SK-N-SH treated with all-trans-retinoic acid at 6 μM for 48 hours (cell line): ENCODE measurements at regions not wholly inside any gene's neighbourhood (a gene's known extent, or its start where the extent isn't known, plus 50 kb on each side); places are given as distances from the start of the nearest gene placed in this dataset.
"Not testable (repeated sequence)": the region's sequence is repeated elsewhere in the genome, so short reads cannot be mapped to it uniquely, and the experiment has no call there.

ENCODE experiments used
- ARNTL ChIP-seq: fragments of 450-650 bp; formaldehyde crosslinking; IDR thresholded peaks from 2 replicates; pipeline ENCODE4 v1.5.0; 2020; ENCODE audit warnings: low read depth, mild to moderate bottlenecking, moderate library complexity, borderline replicate concordance
- BACH2 ChIP-seq: fragments of 250-450 bp; sonication (Bioruptor Pico); IDR thresholded peaks from 2 replicates; pipeline ENCODE4 v1.9.0; 2021; ENCODE audit warnings: mild to moderate bottlenecking, borderline replicate concordance
- CSDC2 ChIP-seq: fragments of 250-450 bp; sonication (Bioruptor Pico); IDR thresholded peaks from 2 replicates; pipeline ENCODE4 v1.5.0; 2020; ENCODE audit warnings: mild to moderate bottlenecking, moderate library complexity
- GLIS3 ChIP-seq: fragments of 250-450 bp; sonication (Bioruptor Pico); IDR thresholded peaks from 2 replicates; pipeline ENCODE4 v1.5.0; 2020; ENCODE audit warnings: mild to moderate bottlenecking, moderate library complexity
- PPARA ChIP-seq: fragments of 250-450 bp; sonication (Bioruptor Pico); IDR thresholded peaks from 2 replicates; pipeline ENCODE4 v1.5.0; 2020; ENCODE audit warnings: mild to moderate bottlenecking, borderline replicate concordance
- SNAI2 ChIP-seq: fragments of 250-450 bp; sonication (Bioruptor Pico); IDR thresholded peaks from 2 replicates; pipeline ENCODE4 v1.5.0; 2020; ENCODE audit warnings: mild to moderate bottlenecking, moderate library complexity
- ZC3H10 ChIP-seq: fragments of 250-450 bp; sonication (Bioruptor Pico); IDR thresholded peaks from 2 replicates; pipeline ENCODE4 v1.5.1; 2021; ENCODE audit warnings: mild to moderate bottlenecking, moderate library complexity
- ZFP3 ChIP-seq: fragments of 250-450 bp; sonication (Bioruptor Pico); IDR thresholded peaks from 2 replicates; pipeline ENCODE4 v1.5.0; 2020; ENCODE audit warnings: mild to moderate bottlenecking, moderate library complexity
- ZFP30 ChIP-seq: fragments of 450-650 bp; formaldehyde crosslinking; IDR thresholded peaks from 2 replicates; pipeline ENCODE4 v1.5.0; 2022; ENCODE audit warnings: mild to moderate bottlenecking, moderate library complexity
- ZNF565 ChIP-seq: fragments of 450-650 bp; formaldehyde crosslinking; conservative IDR thresholded peaks from 2 replicates; pipeline ENCODE4 v1.5.0; 2020; ENCODE audit warnings: low read depth, mild to moderate bottlenecking, moderate library complexity
- TF ChIP-seq, protein P1 (sequence below): fragments of 250-450 bp; sonication (Bioruptor Pico); IDR thresholded peaks from 2 replicates; pipeline ENCODE4 v1.8.0; 2020; ENCODE audit warnings: mild to moderate bottlenecking, moderate library complexity, borderline replicate concordance
- TF ChIP-seq, protein P2 (sequence below): fragments of 250-450 bp; sonication (Bioruptor Pico); IDR thresholded peaks from 2 replicates; pipeline ENCODE4 v1.5.1; 2021; ENCODE audit warnings: mild to moderate bottlenecking, moderate library complexity
- TF ChIP-seq, protein P3 (sequence below): fragments of 250-450 bp; sonication (Bioruptor Pico); IDR thresholded peaks from 2 replicates; pipeline ENCODE4 v1.5.0; 2020; ENCODE audit warnings: mild to moderate bottlenecking, moderate library complexity

DNA sequence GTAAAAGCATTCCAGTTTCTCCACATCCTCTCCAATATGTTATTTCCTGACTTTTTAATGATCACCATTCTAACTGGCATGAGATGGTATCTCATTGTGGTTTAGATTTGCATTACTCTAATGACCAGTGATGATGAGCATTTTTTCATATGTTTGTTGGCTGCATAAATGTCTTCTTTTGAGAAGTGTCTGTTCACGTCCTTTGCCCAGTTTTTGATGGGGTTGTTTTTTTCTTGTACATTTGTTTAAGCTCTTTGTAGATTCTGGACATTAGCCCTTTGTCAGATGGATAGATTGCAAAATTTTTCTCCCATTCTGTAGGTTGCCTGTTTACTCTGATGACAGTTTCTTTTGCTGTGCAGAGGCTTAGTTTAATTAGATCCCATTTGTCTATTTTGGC, 97.7 kb downstream of the EBLN1 start:
- not testable (repeated sequence) for TF ChIP-seq ZC3H10 (CRISPR knock-in tag); CSDC2; ZFP30; BACH2 (CRISPR knock-in tag); ZFP3 (CRISPR knock-in tag); GLIS3 (CRISPR knock-in tag); ARNTL (CRISPR knock-in tag); ZNF565 (CRISPR knock-in tag); SNAI2 (CRISPR knock-in tag); PPARA
- TF ChIP-seq, protein P1, sequence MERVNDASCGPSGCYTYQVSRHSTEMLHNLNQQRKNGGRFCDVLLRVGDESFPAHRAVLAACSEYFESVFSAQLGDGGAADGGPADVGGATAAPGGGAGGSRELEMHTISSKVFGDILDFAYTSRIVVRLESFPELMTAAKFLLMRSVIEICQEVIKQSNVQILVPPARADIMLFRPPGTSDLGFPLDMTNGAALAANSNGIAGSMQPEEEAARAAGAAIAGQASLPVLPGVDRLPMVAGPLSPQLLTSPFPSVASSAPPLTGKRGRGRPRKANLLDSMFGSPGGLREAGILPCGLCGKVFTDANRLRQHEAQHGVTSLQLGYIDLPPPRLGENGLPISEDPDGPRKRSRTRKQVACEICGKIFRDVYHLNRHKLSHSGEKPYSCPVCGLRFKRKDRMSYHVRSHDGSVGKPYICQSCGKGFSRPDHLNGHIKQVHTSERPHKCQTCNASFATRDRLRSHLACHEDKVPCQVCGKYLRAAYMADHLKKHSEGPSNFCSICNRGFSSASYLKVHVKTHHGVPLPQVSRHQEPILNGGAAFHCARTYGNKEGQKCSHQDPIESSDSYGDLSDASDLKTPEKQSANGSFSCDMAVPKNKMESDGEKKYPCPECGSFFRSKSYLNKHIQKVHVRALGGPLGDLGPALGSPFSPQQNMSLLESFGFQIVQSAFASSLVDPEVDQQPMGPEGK: not testable (repeated sequence)
- TF ChIP-seq, protein P2, sequence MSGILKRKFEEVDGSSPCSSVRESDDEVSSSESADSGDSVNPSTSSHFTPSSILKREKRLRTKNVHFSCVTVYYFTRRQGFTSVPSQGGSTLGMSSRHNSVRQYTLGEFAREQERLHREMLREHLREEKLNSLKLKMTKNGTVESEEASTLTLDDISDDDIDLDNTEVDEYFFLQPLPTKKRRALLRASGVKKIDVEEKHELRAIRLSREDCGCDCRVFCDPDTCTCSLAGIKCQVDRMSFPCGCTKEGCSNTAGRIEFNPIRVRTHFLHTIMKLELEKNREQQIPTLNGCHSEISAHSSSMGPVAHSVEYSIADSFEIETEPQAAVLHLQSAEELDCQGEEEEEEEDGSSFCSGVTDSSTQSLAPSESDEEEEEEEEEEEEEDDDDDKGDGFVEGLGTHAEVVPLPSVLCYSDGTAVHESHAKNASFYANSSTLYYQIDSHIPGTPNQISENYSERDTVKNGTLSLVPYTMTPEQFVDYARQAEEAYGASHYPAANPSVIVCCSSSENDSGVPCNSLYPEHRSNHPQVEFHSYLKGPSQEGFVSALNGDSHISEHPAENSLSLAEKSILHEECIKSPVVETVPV (CRISPR knock-in tag): not testable (repeated sequence)
- TF ChIP-seq, protein P3, sequence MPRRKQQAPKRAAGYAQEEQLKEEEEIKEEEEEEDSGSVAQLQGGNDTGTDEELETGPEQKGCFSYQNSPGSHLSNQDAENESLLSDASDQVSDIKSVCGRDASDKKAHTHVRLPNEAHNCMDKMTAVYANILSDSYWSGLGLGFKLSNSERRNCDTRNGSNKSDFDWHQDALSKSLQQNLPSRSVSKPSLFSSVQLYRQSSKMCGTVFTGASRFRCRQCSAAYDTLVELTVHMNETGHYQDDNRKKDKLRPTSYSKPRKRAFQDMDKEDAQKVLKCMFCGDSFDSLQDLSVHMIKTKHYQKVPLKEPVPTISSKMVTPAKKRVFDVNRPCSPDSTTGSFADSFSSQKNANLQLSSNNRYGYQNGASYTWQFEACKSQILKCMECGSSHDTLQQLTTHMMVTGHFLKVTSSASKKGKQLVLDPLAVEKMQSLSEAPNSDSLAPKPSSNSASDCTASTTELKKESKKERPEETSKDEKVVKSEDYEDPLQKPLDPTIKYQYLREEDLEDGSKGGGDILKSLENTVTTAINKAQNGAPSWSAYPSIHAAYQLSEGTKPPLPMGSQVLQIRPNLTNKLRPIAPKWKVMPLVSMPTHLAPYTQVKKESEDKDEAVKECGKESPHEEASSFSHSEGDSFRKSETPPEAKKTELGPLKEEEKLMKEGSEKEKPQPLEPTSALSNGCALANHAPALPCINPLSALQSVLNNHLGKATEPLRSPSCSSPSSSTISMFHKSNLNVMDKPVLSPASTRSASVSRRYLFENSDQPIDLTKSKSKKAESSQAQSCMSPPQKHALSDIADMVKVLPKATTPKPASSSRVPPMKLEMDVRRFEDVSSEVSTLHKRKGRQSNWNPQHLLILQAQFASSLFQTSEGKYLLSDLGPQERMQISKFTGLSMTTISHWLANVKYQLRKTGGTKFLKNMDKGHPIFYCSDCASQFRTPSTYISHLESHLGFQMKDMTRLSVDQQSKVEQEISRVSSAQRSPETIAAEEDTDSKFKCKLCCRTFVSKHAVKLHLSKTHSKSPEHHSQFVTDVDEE (CRISPR knock-in tag): not testable (repeated sequence)
